GM23338 (cell line): ENCODE measurements at regions not wholly inside any gene's neighbourhood (a gene's known extent, or its start where the extent isn't known, plus 50 kb on each side); places are given as distances from the start of the nearest gene placed in this dataset.

ENCODE experiments used
- ATAC-seq: fragments of 200-7000 bp; cut with Tn5 transposase; 3 replicates; pipeline ENCODE4 v1.9.1; 2020
- DNase-seq: peaks from one replicate; pipeline ENCODE4 v3.0.0-alpha.2; 2015; ENCODE audit warnings: low spot score
- H2AFZ ChIP-seq: fragments of 200-600 bp; sonication (generic); 2 replicates; pipeline ENCODE4 v1.8.0; 2016; ENCODE audit warnings: antibody characterized with exemption, mild to moderate bottlenecking, moderate library complexity
- H3F3A ChIP-seq: fragments of 200-600 bp; sonication (generic); replicated peaks from 2 replicates; pipeline ENCODE4 v1.8.0; 2017; ENCODE audit warnings: antibody characterized with exemption, mixed run types, low read depth
- H3K27ac ChIP-seq: fragments of 200-600 bp; sonication (generic); 2 replicates; pipeline ENCODE4 v1.6.1; 2016; ENCODE audit warnings: low read depth
- H3K27me3 ChIP-seq: fragments of 200-600 bp; sonication (generic); 2 replicates; pipeline ENCODE4 v1.8.0; 2016; ENCODE audit warnings: mild to moderate bottlenecking, mixed run types, moderate library complexity; ENCODE audit not compliant: insufficient read depth
- H3K36me3 ChIP-seq: fragments of 200-600 bp; sonication (generic); 2 replicates; pipeline ENCODE4 v1.8.0; 2016; ENCODE audit warnings: mild to moderate bottlenecking; ENCODE audit not compliant: insufficient read depth
- H3K4me1 ChIP-seq: fragments of 200-600 bp; sonication (generic); 2 replicates; pipeline ENCODE4 v1.8.0; 2016; ENCODE audit warnings: mild to moderate bottlenecking, moderate library complexity; ENCODE audit not compliant: insufficient read depth
- H3K4me2 ChIP-seq: fragments of 200-600 bp; sonication (generic); 2 replicates; pipeline ENCODE4 v1.7.1; 2017; ENCODE audit warnings: mixed run types
- H3K4me3 ChIP-seq: fragments of 200-600 bp; sonication (generic); 2 replicates; pipeline ENCODE4 v1.6.1; 2016; ENCODE audit warnings: mixed run types
- H3K79me2 ChIP-seq: fragments of 200-600 bp; sonication (generic); replicated peaks from 2 replicates; pipeline ENCODE4 v1.8.0; 2017; ENCODE audit warnings: mild to moderate bottlenecking; ENCODE audit not compliant: insufficient read depth
- H3K9me2 ChIP-seq: fragments of 200-600 bp; sonication (generic); 2 replicates; pipeline ENCODE4 v1.8.0; 2017; ENCODE audit not compliant: insufficient read depth
- H4K20me1 ChIP-seq: fragments of 200-600 bp; sonication (generic); replicated peaks from 2 replicates; pipeline ENCODE4 v1.8.0; 2017; ENCODE audit warnings: mild to moderate bottlenecking; ENCODE audit not compliant: insufficient read depth
- H3K27ac Mint-ChIP-seq: 2 replicates; pipeline ENCODE4 v1.8.0; 2020; ENCODE audit warnings: inconsistent platforms, mild to moderate bottlenecking, moderate library complexity, mixed read lengths
- H3K27me3 Mint-ChIP-seq: 3 replicates; pipeline ENCODE4 v1.8.0; 2022; ENCODE audit warnings: low read depth, mild to moderate bottlenecking, moderate library complexity, mixed read lengths, inconsistent platforms; ENCODE audit not compliant: insufficient read depth, poor library complexity
- H3K36me3 Mint-ChIP-seq: 3 replicates; pipeline ENCODE4 v1.8.0; 2021; ENCODE audit warnings: low read depth, mild to moderate bottlenecking, inconsistent platforms, moderate library complexity, mixed read lengths
- H3K4me1 Mint-ChIP-seq: 3 replicates; pipeline ENCODE4 v1.8.0; 2020; ENCODE audit warnings: mild to moderate bottlenecking, inconsistent platforms, mixed read lengths
- H3K4me3 Mint-ChIP-seq: 3 replicates; pipeline ENCODE4 v1.8.0; 2021; ENCODE audit warnings: moderate library complexity, mild to moderate bottlenecking, inconsistent platforms, mixed read lengths
- H3K9me3 Mint-ChIP-seq: 3 replicates; pipeline ENCODE4 v1.8.0; 2020; ENCODE audit warnings: moderate library complexity, mild to moderate bottlenecking, inconsistent platforms, mixed read lengths
- CREB1 ChIP-seq: fragments of 250-450 bp; sonication (Bioruptor Pico); IDR thresholded peaks from 2 replicates; pipeline ENCODE4 v1.5.0; 2020; ENCODE audit warnings: low read depth, mild to moderate bottlenecking, moderate library complexity
- EZH2 ChIP-seq: fragments of 200-600 bp; sonication (generic); IDR thresholded peaks from one replicate; pipeline ENCODE4 v1.8.0; 2017; ENCODE audit warnings: antibody characterized with exemption, mild to moderate bottlenecking, low read depth; ENCODE audit not compliant: unreplicated experiment
- JUNB ChIP-seq: IDR thresholded peaks from one replicate; pipeline ENCODE4 v1.6.1; 2016; ENCODE audit warnings: antibody characterized with exemption; ENCODE audit not compliant: unreplicated experiment
- POLR2AphosphoS5 ChIP-seq: IDR thresholded peaks from 2 replicates; pipeline ENCODE4 v1.6.1; 2016; ENCODE audit warnings: antibody characterized with exemption, low read depth
- ZNF114 ChIP-seq: fragments of 250-450 bp; sonication (Bioruptor Pico); IDR thresholded peaks from 2 replicates; pipeline ENCODE4 v1.5.0; 2020; ENCODE audit warnings: mild to moderate bottlenecking, moderate library complexity
- TF ChIP-seq, protein P1 (sequence below): fragments of 250-450 bp; sonication (Bioruptor Pico); IDR thresholded peaks from 2 replicates; pipeline ENCODE4 v1.5.0; 2020; ENCODE audit warnings: mild to moderate bottlenecking, moderate library complexity
- TF ChIP-seq, protein P2 (sequence below), 2 experiments: fragments of 200-600 bp in 1 of 2; sonication (generic) in 1 of 2; conservative IDR thresholded peaks; 2 replicates each; pipeline versions ENCODE4 v1.5.1 to v1.6.1; 2016 to 2017; ENCODE audit warnings: antibody characterized with exemption in 2 of 2, low read depth in 2 of 2, mild to moderate bottlenecking in 2 of 2, moderate library complexity in 1 of 2

DNA sequence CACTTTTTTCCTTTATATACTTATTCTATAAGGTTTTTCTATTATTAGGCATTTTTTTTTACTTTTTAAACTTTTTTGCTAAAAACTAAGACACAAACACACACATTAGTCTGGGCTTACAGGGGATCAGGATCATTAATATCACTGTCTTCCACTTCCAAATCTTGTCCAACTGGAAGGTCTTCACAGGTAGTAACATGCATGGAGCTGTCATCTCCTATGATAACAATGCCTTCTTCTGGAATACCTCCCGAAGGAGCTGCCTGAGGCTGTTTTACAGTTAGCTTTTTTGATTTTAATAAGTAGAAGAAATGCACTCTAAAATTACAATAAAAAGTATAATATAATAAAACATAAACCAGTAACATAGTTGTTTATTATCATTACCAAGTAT lies 345.5 kb upstream of the PTGER4 start:
- Mint-ChIP-seq H3K4me1 (no peaks in the 10 kb centered on the region), H3K27ac (no peak overlapping the region), H3K4me3 (no peak overlapping the region), H3K9me3 (no peaks in the 10 kb centered on the region), H3K36me3 (no peaks in the 10 kb centered on the region), H3K27me3 (peaks cover 3% of the 10 kb centered on the region)
- Histone ChIP-seq H3K36me3 (no peaks in the 10 kb centered on the region), H3K27ac (no peak overlapping the region), H2AFZ (no peak overlapping the region), H4K20me1 (no peaks in the 10 kb centered on the region), H3K4me2 (no peak overlapping the region), H3K4me1 (no peaks in the 10 kb centered on the region), H3K27me3 (no peaks in the 10 kb centered on the region), H3K4me3 (no peak overlapping the region), H3K79me2 (no peaks in the 10 kb centered on the region), H3F3A (no peaks in the 10 kb centered on the region), H3K9me2 (no peaks in the 10 kb centered on the region)
- TF ChIP-seq, protein P1, sequence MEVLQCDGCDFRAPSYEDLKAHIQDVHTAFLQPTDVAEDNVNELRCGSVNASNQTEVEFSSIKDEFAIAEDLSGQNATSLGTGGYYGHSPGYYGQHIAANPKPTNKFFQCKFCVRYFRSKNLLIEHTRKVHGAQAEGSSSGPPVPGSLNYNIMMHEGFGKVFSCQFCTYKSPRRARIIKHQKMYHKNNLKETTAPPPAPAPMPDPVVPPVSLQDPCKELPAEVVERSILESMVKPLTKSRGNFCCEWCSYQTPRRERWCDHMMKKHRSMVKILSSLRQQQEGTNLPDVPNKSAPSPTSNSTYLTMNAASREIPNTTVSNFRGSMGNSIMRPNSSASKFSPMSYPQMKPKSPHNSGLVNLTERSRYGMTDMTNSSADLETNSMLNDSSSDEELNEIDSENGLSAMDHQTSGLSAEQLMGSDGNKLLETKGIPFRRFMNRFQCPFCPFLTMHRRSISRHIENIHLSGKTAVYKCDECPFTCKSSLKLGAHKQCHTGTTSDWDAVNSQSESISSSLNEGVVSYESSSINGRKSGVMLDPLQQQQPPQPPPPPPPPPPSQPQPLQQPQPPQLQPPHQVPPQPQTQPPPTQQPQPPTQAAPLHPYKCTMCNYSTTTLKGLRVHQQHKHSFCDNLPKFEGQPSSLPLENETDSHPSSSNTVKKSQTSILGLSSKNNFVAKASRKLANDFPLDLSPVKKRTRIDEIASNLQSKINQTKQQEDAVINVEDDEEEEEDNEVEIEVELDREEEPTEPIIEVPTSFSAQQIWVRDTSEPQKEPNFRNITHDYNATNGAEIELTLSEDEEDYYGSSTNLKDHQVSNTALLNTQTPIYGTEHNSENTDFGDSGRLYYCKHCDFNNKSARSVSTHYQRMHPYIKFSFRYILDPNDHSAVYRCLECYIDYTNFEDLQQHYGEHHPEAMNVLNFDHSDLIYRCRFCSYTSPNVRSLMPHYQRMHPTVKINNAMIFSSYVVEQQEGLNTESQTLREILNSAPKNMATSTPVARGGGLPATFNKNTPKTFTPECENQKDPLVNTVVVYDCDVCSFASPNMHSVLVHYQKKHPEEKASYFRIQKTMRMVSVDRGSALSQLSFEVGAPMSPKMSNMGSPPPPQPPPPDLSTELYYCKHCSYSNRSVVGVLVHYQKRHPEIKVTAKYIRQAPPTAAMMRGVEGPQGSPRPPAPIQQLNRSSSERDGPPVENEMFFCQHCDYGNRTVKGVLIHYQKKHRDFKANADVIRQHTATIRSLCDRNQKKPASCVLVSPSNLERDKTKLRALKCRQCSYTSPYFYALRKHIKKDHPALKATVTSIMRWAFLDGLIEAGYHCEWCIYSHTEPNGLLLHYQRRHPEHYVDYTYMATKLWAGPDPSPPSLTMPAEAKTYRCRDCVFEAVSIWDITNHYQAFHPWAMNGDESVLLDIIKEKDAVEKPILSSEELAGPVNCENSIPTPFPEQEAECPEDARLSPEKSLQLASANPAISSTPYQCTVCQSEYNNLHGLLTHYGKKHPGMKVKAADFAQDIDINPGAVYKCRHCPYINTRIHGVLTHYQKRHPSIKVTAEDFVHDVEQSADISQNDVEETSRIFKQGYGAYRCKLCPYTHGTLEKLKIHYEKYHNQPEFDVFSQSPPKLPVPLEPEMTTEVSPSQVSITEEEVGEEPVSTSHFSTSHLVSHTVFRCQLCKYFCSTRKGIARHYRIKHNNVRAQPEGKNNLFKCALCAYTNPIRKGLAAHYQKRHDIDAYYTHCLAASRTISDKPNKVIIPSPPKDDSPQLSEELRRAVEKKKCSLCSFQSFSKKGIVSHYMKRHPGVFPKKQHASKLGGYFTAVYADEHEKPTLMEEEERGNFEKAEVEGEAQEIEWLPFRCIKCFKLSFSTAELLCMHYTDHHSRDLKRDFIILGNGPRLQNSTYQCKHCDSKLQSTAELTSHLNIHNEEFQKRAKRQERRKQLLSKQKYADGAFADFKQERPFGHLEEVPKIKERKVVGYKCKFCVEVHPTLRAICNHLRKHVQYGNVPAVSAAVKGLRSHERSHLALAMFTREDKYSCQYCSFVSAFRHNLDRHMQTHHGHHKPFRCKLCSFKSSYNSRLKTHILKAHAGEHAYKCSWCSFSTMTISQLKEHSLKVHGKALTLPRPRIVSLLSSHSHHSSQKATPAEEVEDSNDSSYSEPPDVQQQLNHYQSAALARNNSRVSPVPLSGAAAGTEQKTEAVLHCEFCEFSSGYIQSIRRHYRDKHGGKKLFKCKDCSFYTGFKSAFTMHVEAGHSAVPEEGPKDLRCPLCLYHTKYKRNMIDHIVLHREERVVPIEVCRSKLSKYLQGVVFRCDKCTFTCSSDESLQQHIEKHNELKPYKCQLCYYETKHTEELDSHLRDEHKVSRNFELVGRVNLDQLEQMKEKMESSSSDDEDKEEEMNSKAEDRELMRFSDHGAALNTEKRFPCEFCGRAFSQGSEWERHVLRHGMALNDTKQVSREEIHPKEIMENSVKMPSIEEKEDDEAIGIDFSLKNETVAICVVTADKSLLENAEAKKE (CRISPR knock-in tag): no peak
- no peak for TF ChIP-seq JUNB
- no peak for TF ChIP-seq CREB1 (CRISPR knock-in tag)
- TF ChIP-seq ZNF114 (CRISPR knock-in tag): no peak
- TF ChIP-seq, protein P2, sequence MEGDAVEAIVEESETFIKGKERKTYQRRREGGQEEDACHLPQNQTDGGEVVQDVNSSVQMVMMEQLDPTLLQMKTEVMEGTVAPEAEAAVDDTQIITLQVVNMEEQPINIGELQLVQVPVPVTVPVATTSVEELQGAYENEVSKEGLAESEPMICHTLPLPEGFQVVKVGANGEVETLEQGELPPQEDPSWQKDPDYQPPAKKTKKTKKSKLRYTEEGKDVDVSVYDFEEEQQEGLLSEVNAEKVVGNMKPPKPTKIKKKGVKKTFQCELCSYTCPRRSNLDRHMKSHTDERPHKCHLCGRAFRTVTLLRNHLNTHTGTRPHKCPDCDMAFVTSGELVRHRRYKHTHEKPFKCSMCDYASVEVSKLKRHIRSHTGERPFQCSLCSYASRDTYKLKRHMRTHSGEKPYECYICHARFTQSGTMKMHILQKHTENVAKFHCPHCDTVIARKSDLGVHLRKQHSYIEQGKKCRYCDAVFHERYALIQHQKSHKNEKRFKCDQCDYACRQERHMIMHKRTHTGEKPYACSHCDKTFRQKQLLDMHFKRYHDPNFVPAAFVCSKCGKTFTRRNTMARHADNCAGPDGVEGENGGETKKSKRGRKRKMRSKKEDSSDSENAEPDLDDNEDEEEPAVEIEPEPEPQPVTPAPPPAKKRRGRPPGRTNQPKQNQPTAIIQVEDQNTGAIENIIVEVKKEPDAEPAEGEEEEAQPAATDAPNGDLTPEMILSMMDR (conservative IDR thresholded peaks at IDR 0.05; ENCODE audit: low read depth in 2 of 2): no peak
- TF ChIP-seq POLR2AphosphoS5: no peak
- no peak for TF ChIP-seq EZH2
- DNase-seq (no peak), ATAC-seq (no peak)
